ENCODE measurements at regions not wholly inside any gene's neighbourhood (a gene's known extent, or its start where the extent isn't known, plus 50 kb on each side); places are given as distances from the start of the nearest gene placed in this dataset.
"Not testable (repeated sequence)": the region's sequence is repeated elsewhere in the genome, so short reads cannot be mapped to it uniquely, and the experiment has no call there.

DNA sequence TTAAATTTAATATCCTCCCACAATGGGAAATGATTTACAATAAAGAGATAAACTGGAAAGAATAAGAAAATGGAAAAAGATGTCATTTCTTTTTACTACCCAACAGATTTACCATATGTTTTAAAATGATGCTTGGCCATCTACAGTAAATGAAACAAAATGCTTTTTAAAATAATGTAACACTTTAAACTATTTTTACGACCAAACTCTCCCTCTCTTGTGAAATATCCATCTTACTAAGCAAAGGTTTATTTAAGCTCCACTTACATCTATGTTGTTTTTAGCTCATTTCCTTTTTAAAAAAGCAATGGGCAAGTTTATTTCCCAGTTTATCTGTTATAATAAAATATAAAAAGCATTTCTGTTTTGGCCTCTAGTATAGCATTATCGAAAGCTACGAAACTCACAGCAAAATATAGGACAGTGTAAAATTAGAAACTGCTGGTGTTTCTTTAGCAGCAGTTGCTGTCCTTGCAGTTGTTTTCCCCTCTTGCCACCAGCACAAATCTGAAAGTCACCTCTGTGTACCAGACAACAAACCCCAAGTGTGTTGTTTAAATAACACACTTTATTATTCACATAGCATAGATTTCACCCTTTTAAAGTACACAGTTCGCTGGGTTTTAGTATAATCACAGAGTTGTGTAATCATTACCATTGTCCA, 195.1 kb downstream of the CDRT15L2 start:
- no peak for DNase-seq

GRCh38 chr17:20775331-20775730, 195.8 kb downstream of the CDRT15L2 start:
- DNase-seq: no peak

DNA sequence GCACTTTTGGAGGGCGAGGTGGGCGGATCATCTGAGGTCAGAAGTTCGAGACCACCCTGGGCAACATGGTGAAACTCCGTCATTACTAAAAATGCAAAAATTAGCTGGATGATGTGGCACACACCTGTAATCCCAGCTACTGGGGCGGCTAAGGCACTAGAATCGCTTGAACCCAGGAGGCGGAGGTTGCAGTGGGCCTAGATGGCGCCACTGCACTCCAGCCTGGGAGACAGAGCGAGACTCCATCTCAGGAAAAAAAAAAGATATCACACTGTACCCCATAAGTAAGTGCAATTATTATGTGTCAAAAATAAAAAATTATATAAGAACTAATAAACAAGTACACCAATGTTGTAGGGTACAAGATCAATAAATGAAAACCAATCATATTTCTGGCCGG, 200.0 kb downstream of the CDRT15L2 start:
- no peak for DNase-seq

GRCh38 chr17:20781260-20781659, 201.7 kb downstream of the CDRT15L2 start:
- DNase-seq: no peak

GRCh38 chr17:20781869-20782268, 202.3 kb downstream of the CDRT15L2 start:
- DNase-seq: not testable (repeated sequence)

DNA sequence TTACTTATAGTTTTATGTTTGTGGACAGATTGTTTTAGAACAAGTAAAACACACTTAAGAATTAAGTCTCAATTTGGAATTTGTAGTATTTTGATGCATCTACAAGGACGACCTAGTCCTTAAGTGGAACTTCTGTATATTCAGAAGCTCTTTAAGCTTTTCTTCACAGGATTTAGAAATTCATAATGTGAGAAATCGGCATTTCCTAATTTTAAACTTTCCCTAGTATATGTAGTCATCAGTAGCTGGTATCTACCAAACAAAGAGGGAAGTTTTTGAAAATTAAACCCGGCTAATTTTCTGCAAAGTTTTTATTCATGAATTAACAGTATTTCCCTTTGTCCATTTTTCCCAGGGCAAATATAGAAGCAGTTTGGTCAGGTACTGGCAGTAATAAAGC, 203.6 kb downstream of the CDRT15L2 start:
- no peak for DNase-seq

DNA sequence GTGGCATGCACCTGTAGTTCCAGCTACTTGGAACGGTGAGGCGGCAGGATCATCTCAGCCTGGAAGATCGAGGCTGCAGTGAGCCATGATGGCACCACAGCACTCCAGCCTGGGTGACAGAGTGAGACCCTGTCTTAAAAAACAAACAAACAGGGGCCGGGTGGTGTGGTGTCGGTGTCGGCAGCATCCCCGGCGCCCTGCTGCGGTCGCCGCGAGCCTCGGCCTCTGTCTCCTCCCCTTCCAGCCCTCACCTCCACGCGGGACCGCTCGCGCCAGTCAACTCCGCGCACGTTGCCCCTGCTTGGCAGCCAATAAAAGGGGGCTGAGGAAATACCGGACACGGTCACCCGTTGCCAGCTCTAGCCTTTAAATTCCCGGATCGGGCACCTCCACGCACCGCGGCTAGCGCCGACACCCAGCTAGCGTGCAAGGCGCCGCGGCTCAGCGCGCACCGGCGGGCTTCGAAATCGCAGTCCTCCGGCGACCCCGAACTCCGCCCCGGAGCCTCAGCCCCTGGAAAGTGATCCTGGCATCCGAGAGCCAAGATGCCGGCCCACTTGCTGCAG, 204.7 kb downstream of the CDRT15L2 start:
- DNase-seq: no peak

GRCh38 chr17:20787281-20787680, 207.8 kb downstream of the CDRT15L2 start:
- no peak for DNase-seq

GRCh38 chr17:20791626-20792025, 212.1 kb downstream of the CDRT15L2 start:
- no peak for DNase-seq

- DNase-seq: not testable (repeated sequence)
These were observed 215.0 kb downstream of the CDRT15L2 start for GRCh38 chr17:20794532-20794931.

GRCh38 chr17:20797292-20797691, 217.8 kb downstream of the CDRT15L2 start:
- no peak for DNase-seq

DNA sequence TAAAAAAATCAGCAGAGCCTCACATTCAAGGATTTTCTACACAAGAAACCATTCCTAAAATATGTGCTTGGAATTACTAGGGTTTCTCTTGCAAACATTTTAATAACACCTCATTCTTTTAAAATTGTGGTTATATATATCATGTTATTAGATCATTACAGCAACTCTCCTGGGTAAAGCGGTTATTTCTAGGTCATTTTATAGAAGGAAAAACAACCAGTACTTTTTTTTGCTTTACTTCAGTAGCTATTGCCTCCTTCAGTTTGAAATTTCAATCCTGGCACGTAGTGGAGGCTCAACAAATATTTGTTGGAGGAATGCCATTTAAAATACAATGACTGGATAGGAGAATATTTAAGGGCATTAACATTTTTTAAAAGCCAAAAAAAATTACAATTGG, 220.6 kb downstream of the CDRT15L2 start:
- DNase-seq: no peak

DNA sequence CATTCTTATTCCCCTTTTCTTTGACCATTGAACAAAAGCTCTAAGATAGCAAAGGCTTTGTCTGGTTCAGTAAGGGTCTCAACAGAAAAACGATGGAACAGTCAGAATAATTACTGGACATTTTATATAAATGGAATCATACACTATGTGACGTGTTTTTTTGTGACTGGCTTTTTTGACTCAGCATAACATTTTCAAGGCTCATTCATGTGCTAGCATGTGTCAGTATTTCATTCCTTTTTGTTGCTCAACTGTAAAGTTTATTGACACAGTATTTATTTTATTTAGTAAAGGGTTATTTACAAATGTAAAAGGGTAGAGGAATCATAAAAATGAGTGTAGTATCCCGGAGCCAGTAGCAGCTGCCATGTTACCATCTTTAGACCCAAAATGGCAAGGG, 226.2 kb downstream of the CDRT15L2 start:
- DNase-seq: no peak

DNA sequence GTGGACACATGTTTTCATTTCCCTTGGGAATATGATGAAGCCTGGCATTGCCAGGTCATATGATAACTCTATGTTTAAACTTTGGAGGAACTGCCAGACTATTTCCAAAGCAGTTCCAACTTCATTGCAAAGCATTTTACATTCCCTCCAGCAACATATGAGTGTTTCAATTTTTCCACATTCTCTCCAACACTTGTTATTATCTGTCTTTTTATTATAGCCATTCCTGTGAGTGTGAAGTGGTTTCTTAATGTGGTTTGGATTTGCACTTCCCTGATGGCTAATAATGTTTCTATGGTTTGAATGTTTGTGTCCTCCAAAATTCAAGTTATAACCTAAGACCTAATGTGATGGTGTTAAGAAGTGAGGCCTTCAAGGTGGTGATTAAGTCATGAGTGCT, 228.0 kb downstream of the CDRT15L2 start:
- DNase-seq: not testable (repeated sequence)

DNA sequence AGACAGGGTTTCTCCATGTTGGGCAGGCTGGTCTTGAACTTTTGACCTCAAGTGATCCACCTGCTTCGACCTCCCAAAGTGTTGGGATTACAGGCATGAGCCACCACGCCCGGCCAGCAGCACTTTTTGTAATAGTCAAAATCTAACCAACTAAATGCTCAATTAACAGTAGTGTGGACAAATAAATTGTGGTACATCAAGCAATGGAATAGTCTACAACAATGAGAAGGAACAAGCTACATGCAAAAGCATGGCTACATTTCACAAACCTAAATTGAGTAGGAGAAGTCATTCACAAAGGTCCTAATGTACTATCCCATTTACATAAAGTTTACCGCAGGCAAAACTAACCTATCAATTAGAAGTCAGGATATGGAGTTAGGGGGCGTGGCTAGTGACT, 227.4 kb downstream of the USP22 start:
- DNase-seq: not testable (repeated sequence)

DNA sequence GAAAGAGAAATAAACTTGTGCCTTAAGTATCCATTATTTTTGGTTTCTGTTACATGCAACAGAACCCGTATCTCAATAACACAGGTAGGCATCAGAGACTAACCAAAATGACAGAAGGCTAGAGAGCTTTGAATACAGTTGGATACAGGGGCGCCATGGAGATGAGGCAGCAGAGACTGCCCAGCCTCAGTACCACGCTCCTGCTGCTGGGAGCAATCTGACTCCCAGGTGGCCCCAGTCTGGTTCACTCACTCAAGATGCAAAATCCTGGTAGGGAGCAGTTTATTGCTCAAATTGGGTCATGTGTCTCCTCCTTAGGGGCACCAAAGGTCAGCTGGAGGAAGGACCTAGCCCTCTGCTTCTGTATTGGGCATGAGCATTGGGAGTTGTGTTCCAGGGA, 218.9 kb downstream of the USP22 start:
- DNase-seq: no peak

DNA sequence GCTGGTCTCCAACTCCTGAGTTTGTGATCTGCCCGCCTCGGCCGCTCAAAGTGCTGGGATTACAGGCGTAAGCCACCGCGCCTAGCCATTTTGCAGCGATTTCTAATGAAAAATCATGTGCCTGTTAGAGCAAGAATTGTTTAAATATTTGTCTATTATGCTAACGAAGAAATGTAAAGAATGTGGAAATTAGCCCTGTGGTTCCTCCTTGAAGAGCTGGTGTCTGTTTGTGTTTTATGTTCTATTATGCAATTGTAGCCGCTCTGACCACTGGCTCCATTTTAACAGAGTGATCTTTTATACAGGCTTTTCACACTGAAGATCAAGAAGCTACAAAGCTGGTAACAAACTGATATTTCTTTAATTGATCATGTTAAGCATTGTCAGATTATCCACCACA, 217.3 kb downstream of the USP22 start:
- DNase-seq: no peak

DNA sequence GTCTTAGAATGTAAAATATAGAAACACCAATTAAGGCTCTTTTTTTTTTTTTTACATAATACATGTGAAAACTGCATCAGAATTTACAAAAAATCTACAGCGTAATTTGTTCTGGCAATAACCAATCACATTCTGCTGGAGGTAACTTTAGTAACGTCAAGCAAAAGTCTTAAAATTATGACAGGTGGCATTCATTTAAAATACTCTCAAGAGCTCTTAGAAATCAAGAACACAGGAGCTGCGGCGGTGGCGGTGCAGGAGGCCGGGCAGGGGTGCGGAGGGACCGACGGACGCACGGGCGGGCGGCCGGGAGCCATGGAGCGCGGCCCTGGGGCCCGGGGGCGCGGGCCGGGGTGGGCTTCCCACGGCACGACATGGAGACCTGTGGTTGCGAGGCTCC, 202.4 kb downstream of the USP22 start:
- not testable (repeated sequence) for DNase-seq

DNA sequence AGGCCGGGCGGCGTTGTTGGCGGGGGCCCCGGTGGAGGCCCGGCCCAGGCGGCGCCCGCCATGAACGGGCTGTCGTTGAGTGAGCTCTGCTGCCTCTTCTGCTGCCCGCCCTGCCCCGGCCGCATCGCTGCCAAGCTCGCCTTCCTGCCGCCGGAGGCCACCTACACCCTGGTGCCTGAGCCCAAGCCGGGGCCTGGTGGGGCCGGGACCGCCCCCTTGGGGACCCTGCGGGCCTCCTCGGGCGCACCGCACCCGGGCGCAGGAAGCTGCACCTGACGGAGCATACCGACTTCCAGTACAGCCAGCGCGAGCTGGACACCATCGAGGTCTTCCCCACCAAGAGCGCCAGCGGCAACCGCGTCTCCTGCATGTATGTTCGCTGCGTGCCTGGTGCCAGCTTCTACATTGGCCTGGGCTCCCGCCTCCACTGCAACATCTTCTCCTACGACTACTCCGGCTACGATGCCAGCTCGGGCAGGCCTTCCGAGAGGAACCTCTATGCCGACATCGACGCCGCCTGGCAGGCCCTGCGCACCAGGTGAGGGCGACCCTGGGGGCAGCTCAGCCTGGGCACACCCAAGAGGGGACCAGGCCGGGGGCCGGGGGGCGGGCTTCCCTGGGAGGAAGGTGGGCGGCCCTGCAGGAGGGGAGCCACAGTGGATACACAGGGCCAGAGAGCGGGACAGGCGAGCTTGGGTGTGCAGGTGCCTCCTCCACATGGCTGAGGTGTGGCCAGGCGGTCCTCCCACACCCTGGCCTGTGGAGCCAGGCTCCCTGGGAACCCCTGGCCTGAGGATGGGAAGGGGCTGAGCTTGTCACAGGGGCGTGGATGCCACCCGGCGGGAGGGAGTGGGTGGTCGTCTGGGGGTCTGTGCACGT, 201.6 kb downstream of the USP22 start:
- DNase-seq: not testable (repeated sequence)

- DNase-seq: not testable (repeated sequence)
These were observed 200.8 kb downstream of the USP22 start for GRCh38 chr17:20842012-20842411.

DNA sequence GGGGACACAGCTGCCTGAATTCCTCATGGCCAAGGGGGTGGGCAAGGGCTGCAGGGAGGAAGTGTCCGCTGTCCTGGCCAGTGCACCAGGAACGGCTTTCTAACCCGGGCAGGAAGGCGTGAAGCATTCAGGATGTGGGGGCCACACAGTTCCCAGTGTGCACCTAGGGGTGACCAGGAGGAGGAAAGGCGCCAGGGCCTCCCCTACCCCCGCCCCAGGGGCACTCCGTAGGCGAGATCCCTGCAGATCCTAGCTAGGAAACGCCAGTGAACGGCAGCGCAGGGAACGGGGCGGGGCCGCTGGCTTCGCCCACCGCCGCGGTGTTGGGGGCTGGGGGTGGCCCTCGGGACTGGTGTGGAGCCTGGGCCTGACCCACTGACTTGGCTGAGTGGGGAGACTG, 199.6 kb downstream of the USP22 start:
- not testable (repeated sequence) for DNase-seq

GRCh38 chr17:20843799-20844553, 198.8 kb downstream of the USP22 start:
- not testable (repeated sequence) for DNase-seq

DNA sequence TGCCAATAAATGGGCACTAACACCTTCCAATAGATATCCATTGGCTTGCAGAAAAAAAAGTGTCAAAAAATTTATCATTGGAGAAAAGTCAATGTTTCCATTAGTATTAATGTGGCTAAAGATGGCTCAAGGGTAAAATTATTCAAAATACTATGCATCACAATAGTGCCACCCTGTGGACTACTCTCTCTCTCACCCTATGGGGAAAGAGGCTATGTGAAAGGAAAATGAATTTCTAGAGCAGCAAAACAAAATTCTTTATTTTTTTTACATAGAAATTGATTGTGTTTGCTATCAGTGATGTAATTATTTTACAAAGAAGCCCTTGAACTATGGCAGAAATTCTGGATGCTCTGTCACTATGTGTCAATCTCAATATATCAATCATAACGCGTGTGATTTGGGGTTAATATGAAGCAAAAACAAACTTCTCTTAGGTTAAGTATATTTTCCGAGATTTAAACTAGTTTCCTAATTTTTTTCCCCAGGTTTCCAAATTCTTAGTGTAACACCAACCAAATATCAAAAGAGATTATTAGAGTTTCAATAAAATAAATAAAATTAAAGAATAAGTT, 193.9 kb downstream of the USP22 start:
- not testable (repeated sequence) for DNase-seq

Data from activated gamma-delta T cell treated with Interleukin-2 at 50 U/mL for 16 hours (primary cell).